K562 (cell line): ENCODE measurements at regions not wholly inside any gene's neighbourhood (a gene's known extent, or its start where the extent isn't known, plus 50 kb on each side); places are given as distances from the start of the nearest gene placed in this dataset.

Source experiments
- ATAC-seq: fragments of 200-7000 bp; cut with Tn5 transposase; 3 replicates; pipeline ENCODE4 v1.9.1; 2020; ENCODE audit warnings: moderate library complexity
- BruUV-seq: library from RNA; stranded (reverse); fragments of 400-500 nt; replicated peaks from 2 replicates; lab custom pipeline; 2021; lab: Mats Ljungman, UMichigan
- CTCF ChIA-PET: fragments of 300-600 bp; formaldehyde crosslinking; extraction: SDS; loops from one replicate; lab custom pipeline; 2021; ENCODE audit warnings: low intra/inter-chr PET ratio; lab: Yijun Ruan, JAX
- POLR2A ChIA-PET: fragments of 300-600, 350-650 bp; sonication (Branson Sonifier 250); formaldehyde crosslinking; extraction: SDS; loops from one replicate; lab custom pipeline; 2021; ENCODE audit warnings: antibody characterized with exemption, inconsistent platforms; lab: Yijun Ruan, JAX
- DNase-seq, 4 experiments: peaks; one replicate each; pipeline versions ENCODE4 v3.0.0 to v3.0.0-alpha.2; 2011 to 2018; ENCODE audit warnings: low spot score in 3 of 4, mixed read lengths in 3 of 4; ENCODE audit errors: extremely low read depth in 1 of 4
- FAIRE-seq: peaks from 2 replicates; lab custom pipeline; 2011; peaks lifted over from hg19 to GRCh38; lab: Jason Lieb, UNC
- H2AFZ ChIP-seq: 2 replicates; pipeline ENCODE4 v1.6.0; 2011; ENCODE audit warnings: low read depth, low read length, control low read depth, inconsistent platforms
- H3K27ac ChIP-seq: fragments of 200-600 bp; 3 replicates; pipeline ENCODE4 v1.8.0; 2011; ENCODE audit warnings: low read depth, mild to moderate bottlenecking, control low read depth, inconsistent platforms, low read length, moderate library complexity, mixed read lengths; ENCODE audit errors: extremely low read depth
- H3K27me3 ChIP-seq, 2 experiments: fragments of 300-600 bp in 1 of 2; 2 replicates in 1 of 2; 3 replicates in 1 of 2; pipeline versions ENCODE4 v1.6.0 to v1.8.0; 2011; ENCODE audit warnings: inconsistent platforms in 2 of 2, low read length in 2 of 2, mild to moderate bottlenecking in 1 of 2, mixed read lengths in 1 of 2, moderate library complexity in 1 of 2; ENCODE audit not compliant: control insufficient read depth in 2 of 2, insufficient read depth in 2 of 2
- H3K36me3 ChIP-seq: fragments of 300-600 bp; 3 replicates; pipeline ENCODE4 v1.8.0; 2011; ENCODE audit warnings: mild to moderate bottlenecking, low read length, inconsistent platforms; ENCODE audit not compliant: control insufficient read depth, insufficient read depth
- H3K4me1 ChIP-seq, 2 experiments: fragments of 200-600 bp in 1 of 2; replicated peaks in 1 of 2; 2 replicates in 1 of 2; 3 replicates in 1 of 2; pipeline versions ENCODE4 v1.5.1 to v1.8.0; 2011; ENCODE audit warnings: inconsistent platforms in 2 of 2, low read length in 2 of 2, mild to moderate bottlenecking in 1 of 2, mixed read lengths in 1 of 2, moderate library complexity in 1 of 2; ENCODE audit not compliant: control insufficient read depth in 2 of 2, insufficient read depth in 2 of 2
- H3K4me2 ChIP-seq: 2 replicates; pipeline ENCODE4 v1.6.1; 2011; ENCODE audit warnings: low read length, control low read depth, inconsistent platforms, mixed read lengths; ENCODE audit not compliant: insufficient read depth
- H3K4me3 ChIP-seq: fragments of 200-600 bp; sonication (generic), shearing (Covaris generic); 2 replicates; pipeline ENCODE4 v1.5.1; 2016; ENCODE audit warnings: control low read depth, inconsistent platforms
- H3K79me2 ChIP-seq: fragments of 200-600 bp; 3 replicates; pipeline ENCODE4 v1.8.0; 2011; ENCODE audit warnings: low read length, inconsistent platforms; ENCODE audit not compliant: control insufficient read depth, insufficient read depth
- H3K9ac ChIP-seq, 2 experiments: 2 replicates each; pipeline versions ENCODE4 v1.6.0 to v1.6.1; 2011; ENCODE audit warnings: low read depth in 2 of 2, low read length in 2 of 2, control low read depth in 1 of 2, inconsistent platforms in 1 of 2, mild to moderate bottlenecking in 1 of 2, mixed read lengths in 1 of 2; ENCODE audit not compliant: insufficient read depth in 1 of 2
- H3K9me1 ChIP-seq: one replicate; pipeline ENCODE4 v1.6.0; 2011; ENCODE audit warnings: inconsistent platforms, mild to moderate bottlenecking, low read length, moderate library complexity; ENCODE audit not compliant: control insufficient read depth, insufficient read depth
- H3K9me3 ChIP-seq: replicated peaks from 2 replicates; pipeline ENCODE4 v1.5.1; 2011; ENCODE audit warnings: low read depth, low read length, inconsistent platforms; ENCODE audit not compliant: control insufficient read depth, insufficient read depth
- H4K20me1 ChIP-seq: replicated peaks from 2 replicates; pipeline ENCODE4 v1.6.1; 2011; ENCODE audit warnings: low read length, inconsistent platforms, mixed read lengths; ENCODE audit not compliant: control insufficient read depth, insufficient read depth
- DPF2 ChIP-seq: fragments of 450-650 bp; IDR thresholded peaks from 2 replicates; pipeline ENCODE4 v1.6.1; 2016
- FOXJ2 ChIP-seq: fragments of 200-800 bp; sonication (Bioruptor generic); IDR thresholded peaks from 2 replicates; pipeline ENCODE4 v1.6.1; 2016; ENCODE audit warnings: missing genetic modification characterization, missing compliant biosample characterization
- HNRNPLL ChIP-seq: fragments of 200-400 bp; formaldehyde crosslinking; IDR thresholded peaks from 2 replicates; pipeline ENCODE4 v1.6.1; 2017; ENCODE audit warnings: low read length, low read depth, mild to moderate bottlenecking; ENCODE audit not compliant: poor library complexity, severe bottlenecking
- KAT8 ChIP-seq: fragments of 450-650 bp; IDR thresholded peaks from 2 replicates; pipeline ENCODE4 v1.6.1; 2016; ENCODE audit warnings: low read depth, mild to moderate bottlenecking
- NFRKB ChIP-seq: fragments of 450-650 bp; IDR thresholded peaks from 2 replicates; pipeline ENCODE4 v1.6.1; 2016; ENCODE audit warnings: low read depth
- SIRT6 ChIP-seq: IDR thresholded peaks from one replicate; pipeline ENCODE4 v1.6.1; 2012; ENCODE audit warnings: low read depth, mild to moderate bottlenecking, control low read depth, inconsistent platforms, low read length, moderate library complexity
- ZBTB7A ChIP-seq: IDR thresholded peaks from 2 replicates; pipeline ENCODE4 v1.6.1; 2011; ENCODE audit warnings: low read depth, mild to moderate bottlenecking, low read length, moderate library complexity, borderline replicate concordance; ENCODE audit not compliant: control insufficient read depth
- ZFP1 ChIP-seq: fragments of 450-650 bp; formaldehyde crosslinking; IDR thresholded peaks from 2 replicates; pipeline ENCODE4 v1.4.0; 2020; ENCODE audit warnings: mild to moderate bottlenecking, mixed read lengths
- ZKSCAN8 ChIP-seq: fragments of 200-800 bp; sonication (Bioruptor generic); IDR thresholded peaks from 2 replicates; pipeline ENCODE4 v1.6.1; 2016; ENCODE audit warnings: missing genetic modification characterization, missing compliant biosample characterization
- ZNF174 ChIP-seq: fragments of 250-450 bp; sonication (Bioruptor Pico); IDR thresholded peaks from 2 replicates; pipeline ENCODE4 v1.4.0; 2020; ENCODE audit warnings: mild to moderate bottlenecking
- ZNF280B ChIP-seq: fragments of 250-450 bp; sonication (Bioruptor Pico); IDR thresholded peaks from 2 replicates; pipeline ENCODE4 v1.5.1; 2021; ENCODE audit warnings: mild to moderate bottlenecking
- ZNF830 ChIP-seq: fragments of 250-450 bp; sonication (Bioruptor Pico); IDR thresholded peaks from 2 replicates; pipeline ENCODE4 v1.5.0; 2021; ENCODE audit warnings: mild to moderate bottlenecking
- WGBS: fragments of 100-300 bp; shearing (Covaris generic); methylation state at CpG from one replicate; pipeline ENCODE4 v1.1.6; 2016; ENCODE audit warnings: low coverage, mixed read lengths; ENCODE audit not compliant: insufficient coverage; ENCODE audit errors: missing lambda C conversion rate; 5-methylcytosine and 5-hydroxymethylcytosine counted together
- in situ Hi-C: fragments of 300-500 bp; cut with MboI; formaldehyde crosslinking; loops from 4 replicates; pipeline ENCODE4 v1.15.0; 2018; ENCODE audit warnings: inconsistent platforms, mixed read lengths
- intact Hi-C: fragments of 100-400 bp; cut with micrococcal nuclease; formaldehyde crosslinking; loops from 2 replicates; pipeline ENCODE4 v1.14.2; 2022

- ChIA-PET CTCF (no interaction called here), POLR2A (no interaction called here)
- no TSS peak for BruUV-seq
- no peak for DNase-seq
- Histone ChIP-seq H3K4me3 (no peak overlapping the region), H3K27me3 (no peaks in the 10 kb centered on the region), H3K4me1 (no peaks in the 10 kb centered on the region), H4K20me1 (no peaks in the 10 kb centered on the region), H3K9me3 (no peaks in the 10 kb centered on the region), H3K9ac (no peak overlapping the region), H3K9me1 (no peaks in the 10 kb centered on the region), H2AFZ (no peak overlapping the region), H3K79me2 (no peaks in the 10 kb centered on the region), H3K4me2 (no peak overlapping the region), H3K27ac (no peak overlapping the region), H3K36me3 (no peaks in the 10 kb centered on the region)
- in situ Hi-C loops, result no loop called here
- FAIRE-seq, result no peak
- WGBS, result 0% methylated on average over 5 of the region's 5 CpGs
- TF ChIP-seq SIRT6 (no peak), KAT8 (no peak), ZNF830 (CRISPR knock-in tag) (no peak), ZKSCAN8 (CRISPR knock-in tag) (no peak), ZBTB7A (no peak), HNRNPLL (no peak), NFRKB (no peak), ZNF280B (CRISPR knock-in tag) (no peak), ZNF174 (CRISPR knock-in tag) (no peak), ZFP1 (CRISPR knock-in tag) (no peak), DPF2 (no peak), FOXJ2 (tag) (no peak)
- intact Hi-C loops, result no loop called here
- ATAC-seq, result no peak
These were observed 298.0 kb upstream of the SOX11 start for GRCh38 chr2:5394223-5394622.
